GM21515 (cell line): ENCODE measurements at regions not wholly inside any gene's neighbourhood (a gene's known extent, or its start where the extent isn't known, plus 50 kb on each side); places are given as distances from the start of the nearest gene placed in this dataset.

Experiments
- ATAC-seq: cut with Tn5 transposase; IDR thresholded peaks from one replicate; pipeline ENCODE4 v1.9.1; 2021; ENCODE audit not compliant: unreplicated experiment

- no peak for ATAC-seq
Measured at GRCh38 chr6:121499666-121500065, 64.2 kb downstream of the GJA1 start.

DNA sequence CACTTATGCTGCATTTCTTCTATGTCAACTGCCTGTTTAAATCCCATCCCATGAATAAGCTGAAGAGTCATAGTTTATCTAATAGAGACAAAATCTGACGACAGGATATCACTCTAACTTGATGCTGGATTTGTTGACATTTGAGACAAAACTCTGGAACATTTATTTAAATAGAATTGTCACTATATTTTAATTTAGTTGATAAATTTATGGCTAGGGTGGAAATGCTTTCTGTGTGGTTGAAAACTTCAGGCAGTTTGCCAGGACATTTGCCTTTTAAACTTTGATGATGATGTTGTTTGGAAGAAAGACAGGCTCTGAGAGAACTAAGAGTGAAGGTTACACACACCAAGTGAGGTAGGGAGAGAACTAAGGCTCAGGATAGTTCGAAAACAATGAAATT lies 68.1 kb downstream of the GJA1 start:
- ATAC-seq, result no peak

DNA sequence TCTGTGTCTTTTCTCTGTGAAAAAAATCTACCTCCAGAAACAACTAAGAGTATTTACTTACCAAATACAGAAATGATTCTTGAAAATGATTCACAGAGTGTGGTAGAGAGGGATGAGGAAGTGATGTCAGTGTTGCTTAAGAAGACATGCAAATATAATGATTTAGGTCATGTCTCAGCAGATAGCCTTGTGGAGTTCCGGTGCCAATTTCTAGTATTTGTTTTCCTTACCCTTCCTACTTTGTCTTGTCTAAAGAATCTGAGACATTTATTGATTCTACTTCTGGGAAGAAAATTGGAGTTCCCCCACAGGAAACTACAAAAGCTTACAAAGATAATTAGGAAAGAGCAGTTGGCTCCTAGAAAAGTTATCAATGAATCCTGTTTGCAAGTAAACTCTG lies 68.8 kb downstream of the GJA1 start:
- no peak for ATAC-seq

- no peak for ATAC-seq
Measured at GRCh38 chr6:121505284-121505683, 69.8 kb downstream of the GJA1 start.

- ATAC-seq, result no peak
Measured at GRCh38 chr6:121506761-121507754, 71.6 kb downstream of the GJA1 start.

GRCh38 chr6:121510568-121511177 lies 75.2 kb downstream of the GJA1 start:
- ATAC-seq, result no peak

GRCh38 chr6:121515630-121516265 lies 80.3 kb downstream of the GJA1 start:
- ATAC-seq, result no peak

- no peak for ATAC-seq
Measured at GRCh38 chr6:121516331-121516730, 80.9 kb downstream of the GJA1 start.

- no peak for ATAC-seq
Measured at GRCh38 chr6:121520337-121521163, 85.1 kb downstream of the GJA1 start.

- ATAC-seq, result no peak
Measured at GRCh38 chr6:121521164-121521555, 85.7 kb downstream of the GJA1 start.

GRCh38 chr6:121522265-121522664 lies 86.8 kb downstream of the GJA1 start:
- ATAC-seq, result no peak

DNA sequence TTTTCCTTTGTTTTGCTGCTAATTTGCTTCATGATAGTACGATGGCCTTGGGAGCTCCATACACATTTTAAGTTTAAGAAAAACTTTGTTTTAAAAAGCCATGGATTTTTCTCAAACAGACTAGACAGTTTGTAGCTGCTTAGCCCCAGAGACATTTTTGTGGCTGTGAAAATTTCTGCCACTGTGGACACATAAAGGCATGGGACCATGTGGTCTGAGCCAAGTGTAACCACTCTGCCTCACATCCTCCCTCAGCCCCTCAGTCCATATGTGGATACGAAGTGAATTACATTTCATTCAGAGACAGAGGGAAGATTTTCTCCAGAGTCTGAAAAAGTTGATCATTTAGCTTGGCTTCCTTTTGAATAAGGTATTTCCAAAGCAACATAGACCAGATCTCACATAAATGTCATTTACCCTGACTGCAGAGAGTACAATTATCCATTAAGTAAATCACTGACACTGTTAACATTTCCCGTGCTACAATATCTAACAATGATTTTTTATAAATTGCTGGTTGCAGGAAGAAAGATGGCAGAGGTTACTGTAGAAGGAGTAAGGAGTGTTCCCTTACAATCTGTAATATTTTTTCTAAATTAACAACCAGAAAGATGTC lies 87.4 kb downstream of the GJA1 start:
- ATAC-seq, result no peak

GRCh38 chr6:121523628-121524027 lies 88.2 kb downstream of the GJA1 start:
- ATAC-seq, result no peak

- ATAC-seq, result no peak
Measured at GRCh38 chr6:121526282-121526681, 90.8 kb downstream of the GJA1 start.

- no peak for ATAC-seq
Measured at GRCh38 chr6:121531658-121532169, 96.3 kb downstream of the GJA1 start.

DNA sequence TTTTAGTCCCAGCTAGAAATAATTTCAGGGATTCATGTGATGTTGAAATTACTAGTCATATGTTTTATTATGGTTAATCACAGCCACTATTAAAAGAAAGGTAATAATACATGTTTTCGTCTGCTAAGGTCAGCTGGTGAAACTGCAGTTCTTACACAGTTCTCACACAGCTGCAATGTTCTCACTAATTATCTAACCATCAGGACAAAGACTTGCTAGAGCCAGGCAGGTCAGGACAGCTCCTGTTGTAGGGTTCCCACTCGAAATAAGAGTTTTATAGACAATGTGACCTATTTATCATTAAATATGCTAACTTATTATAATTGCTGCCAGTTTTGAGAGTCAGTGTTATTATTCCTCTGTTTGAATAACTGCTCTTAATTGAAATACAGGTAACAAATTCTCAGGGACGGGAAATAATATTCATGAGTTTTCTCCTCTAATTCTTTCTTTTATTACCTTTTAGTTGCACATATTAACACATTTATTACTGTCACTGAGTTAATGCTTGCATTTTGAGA lies 97.9 kb downstream of the GJA1 start:
- ATAC-seq, result no peak

DNA sequence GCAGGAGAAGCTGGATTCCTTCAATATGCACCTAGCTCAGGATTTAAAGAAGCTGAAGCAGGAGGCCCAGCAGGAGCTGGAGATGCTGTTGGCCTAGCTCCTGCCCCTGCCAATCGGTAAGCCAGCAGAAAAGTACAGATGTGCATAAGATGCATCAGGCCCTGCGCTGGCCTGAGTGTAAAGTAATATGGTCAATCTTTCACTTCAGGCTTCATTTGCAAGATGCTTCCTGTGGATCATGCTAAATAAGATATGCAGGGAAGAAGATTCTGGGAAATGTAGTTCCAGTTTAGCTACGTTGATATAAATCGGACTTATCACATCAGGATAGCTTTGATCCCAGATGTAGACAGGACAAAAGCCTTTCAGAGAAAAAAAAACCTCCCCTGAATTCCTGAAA lies 100.3 kb downstream of the GJA1 start:
- ATAC-seq, result no peak

- no peak for ATAC-seq
Measured at GRCh38 chr6:121536345-121536744, 100.9 kb downstream of the GJA1 start.

- no peak for ATAC-seq
Measured at GRCh38 chr6:121539439-121539838, 104.0 kb downstream of the GJA1 start.

- ATAC-seq, result no peak
Measured at GRCh38 chr6:121540210-121540609, 104.8 kb downstream of the GJA1 start.
